Gastroesophageal sphincter (tissue), 4 donors: ENCODE measurements at regions not wholly inside any gene's neighbourhood (a gene's known extent, or its start where the extent isn't known, plus 50 kb on each side); places are given as distances from the start of the nearest gene placed in this dataset.

Experiments used
- ATAC-seq: fragments of 150-250 bp; one replicate; pipeline ENCODE4 v1.9.1; 2016; ENCODE audit warnings: mild to moderate bottlenecking, moderate library complexity
- H3K27ac ChIP-seq, 4 donors: fragments of 200-600 bp; sonication (generic) in 3 of 4; 1 replicate in 3 of 4; 2 replicates in 1 of 4; pipeline ENCODE4 v1.5.1; 2016 to 2019
- H3K27me3 ChIP-seq: fragments of 200-600 bp; sonication (generic); one replicate; pipeline ENCODE4 v1.5.1; 2019
- H3K36me3 ChIP-seq, 2 donors: fragments of 200-600 bp; sonication (generic); one replicate each; pipeline ENCODE4 v1.5.1; 2019; ENCODE audit warnings: control low read depth in 1 of 2
- H3K4me1 ChIP-seq, 3 donors: fragments of 200-600 bp; sonication (generic); 1 replicate in 2 of 3; 2 replicates in 1 of 3; pipeline ENCODE4 v1.5.1; 2016 to 2019; ENCODE audit warnings: control low read depth in 2 of 3
- H3K4me3 ChIP-seq, 2 donors: fragments of 200-600 bp; sonication (generic); one replicate each; pipeline ENCODE4 v1.5.1; 2019; ENCODE audit warnings: mild to moderate bottlenecking in 1 of 2, moderate library complexity in 1 of 2
- H3K9me3 ChIP-seq, 3 donors: fragments of 200-600 bp; sonication (generic); one replicate each; pipeline ENCODE4 v1.5.1; 2017 to 2019; ENCODE audit warnings: control low read depth in 2 of 3
- EP300 ChIP-seq: sonication (generic); formaldehyde crosslinking; IDR thresholded peaks from one replicate; pipeline ENCODE4 v1.6.1; 2017; ENCODE audit warnings: antibody characterized with exemption, mild to moderate bottlenecking
- POLR2A ChIP-seq, 2 donors: fragments of 450-650 bp; IDR thresholded peaks; one replicate each; pipeline ENCODE4 v1.6.1; 2017; ENCODE audit warnings: antibody characterized with exemption in 2 of 2, mild to moderate bottlenecking in 2 of 2, moderate library complexity in 1 of 2
- POLR2AphosphoS5 ChIP-seq: sonication (generic); formaldehyde crosslinking; IDR thresholded peaks from one replicate; pipeline ENCODE4 v1.6.1; 2017; ENCODE audit warnings: antibody characterized with exemption
- WGBS, 2 donors: methylation state at CpG; one replicate each; pipeline ENCODE4 v1.1.5; 2018; ENCODE audit warnings: low coverage in 1 of 2; 5-methylcytosine and 5-hydroxymethylcytosine counted together
- TF ChIP-seq, protein P1 (sequence below), 4 experiments: fragments of 200-600 bp in 2 of 4; fragments of 450-650 bp in 2 of 4; sonication (generic) in 1 of 4; IDR thresholded peaks; one replicate each; pipeline ENCODE4 v1.5.1; 2017 to 2019; ENCODE audit warnings: antibody characterized with exemption in 4 of 4, mild to moderate bottlenecking in 2 of 4, moderate library complexity in 2 of 4

DNA sequence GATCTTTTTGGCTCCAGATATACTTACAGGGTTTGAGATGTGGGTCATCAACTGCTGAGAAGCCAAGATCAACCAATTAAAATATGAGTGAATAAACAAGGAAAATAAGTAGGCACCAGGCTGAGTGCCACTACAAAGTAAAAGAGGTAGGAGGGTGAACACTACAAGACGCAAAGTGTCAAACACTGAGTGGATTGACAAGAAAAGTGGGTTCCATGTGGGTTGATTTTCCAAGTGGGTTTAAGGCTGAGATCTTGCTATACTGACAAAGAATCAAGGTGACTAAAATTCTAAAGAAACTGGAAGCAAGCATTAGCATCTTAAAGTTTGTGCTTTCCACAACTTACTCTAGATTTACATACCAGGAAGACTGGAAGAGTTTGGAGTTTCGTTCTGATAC lies 160.4 kb upstream of the SPACA1 start:
- no peaks in the 10 kb centered on the region for H3K36me3 ChIP-seq
- WGBS, 2 donors: 100% methylated on average over 2 of the region's 2 CpGs
- no peaks in the 10 kb centered on the region for H3K4me1 ChIP-seq
- no peak overlapping the region for H3K4me3 ChIP-seq
- no peak for ATAC-seq
- no peak overlapping the region for H3K27ac ChIP-seq
- H3K27me3 ChIP-seq: no peaks in the 10 kb centered on the region
- no peaks in the 10 kb centered on the region for H3K9me3 ChIP-seq
- TF ChIP-seq, protein P1, sequence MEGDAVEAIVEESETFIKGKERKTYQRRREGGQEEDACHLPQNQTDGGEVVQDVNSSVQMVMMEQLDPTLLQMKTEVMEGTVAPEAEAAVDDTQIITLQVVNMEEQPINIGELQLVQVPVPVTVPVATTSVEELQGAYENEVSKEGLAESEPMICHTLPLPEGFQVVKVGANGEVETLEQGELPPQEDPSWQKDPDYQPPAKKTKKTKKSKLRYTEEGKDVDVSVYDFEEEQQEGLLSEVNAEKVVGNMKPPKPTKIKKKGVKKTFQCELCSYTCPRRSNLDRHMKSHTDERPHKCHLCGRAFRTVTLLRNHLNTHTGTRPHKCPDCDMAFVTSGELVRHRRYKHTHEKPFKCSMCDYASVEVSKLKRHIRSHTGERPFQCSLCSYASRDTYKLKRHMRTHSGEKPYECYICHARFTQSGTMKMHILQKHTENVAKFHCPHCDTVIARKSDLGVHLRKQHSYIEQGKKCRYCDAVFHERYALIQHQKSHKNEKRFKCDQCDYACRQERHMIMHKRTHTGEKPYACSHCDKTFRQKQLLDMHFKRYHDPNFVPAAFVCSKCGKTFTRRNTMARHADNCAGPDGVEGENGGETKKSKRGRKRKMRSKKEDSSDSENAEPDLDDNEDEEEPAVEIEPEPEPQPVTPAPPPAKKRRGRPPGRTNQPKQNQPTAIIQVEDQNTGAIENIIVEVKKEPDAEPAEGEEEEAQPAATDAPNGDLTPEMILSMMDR (IDR thresholded peaks at IDR 0.05): no peak
- TF ChIP-seq POLR2AphosphoS5 (no peak), EP300 (no peak), POLR2A (IDR thresholded peaks at IDR 0.05) (no peak)

DNA sequence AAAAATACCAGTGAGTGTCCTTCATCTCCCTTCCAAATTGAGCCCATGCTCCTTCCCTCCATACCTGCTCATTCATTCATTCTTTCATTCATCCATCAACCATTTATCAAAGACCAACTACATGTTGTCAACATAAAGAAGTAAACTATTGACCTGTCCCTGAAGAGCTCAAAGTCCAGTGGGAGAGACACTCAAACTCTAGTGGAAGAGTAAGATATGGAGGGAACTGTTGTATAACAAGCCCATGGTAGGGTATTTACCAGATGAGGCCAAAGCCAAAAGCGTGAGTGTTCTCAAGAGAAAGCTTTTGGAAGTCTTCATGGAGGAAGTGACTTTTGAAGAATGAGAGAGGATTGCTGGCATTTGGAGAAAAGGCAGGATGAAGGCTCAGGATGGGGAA lies 163.4 kb upstream of the SPACA1 start:
- no peak for ATAC-seq
- no peaks in the 10 kb centered on the region for H3K9me3 ChIP-seq
- H3K4me3 ChIP-seq: no peak overlapping the region
- no peaks in the 10 kb centered on the region for H3K36me3 ChIP-seq
- H3K27me3 ChIP-seq: no peaks in the 10 kb centered on the region
- no peak overlapping the region for H3K27ac ChIP-seq
- TF ChIP-seq POLR2A (IDR thresholded peaks at IDR 0.05): no peak
- TF ChIP-seq, protein P1 (IDR thresholded peaks at IDR 0.05): no peak
- no peak for TF ChIP-seq EP300
- TF ChIP-seq POLR2AphosphoS5: no peak
- no peaks in the 10 kb centered on the region for H3K4me1 ChIP-seq
- WGBS, 2 donors: 75 to 86% methylated on average over 1 of the region's 1 CpG

DNA sequence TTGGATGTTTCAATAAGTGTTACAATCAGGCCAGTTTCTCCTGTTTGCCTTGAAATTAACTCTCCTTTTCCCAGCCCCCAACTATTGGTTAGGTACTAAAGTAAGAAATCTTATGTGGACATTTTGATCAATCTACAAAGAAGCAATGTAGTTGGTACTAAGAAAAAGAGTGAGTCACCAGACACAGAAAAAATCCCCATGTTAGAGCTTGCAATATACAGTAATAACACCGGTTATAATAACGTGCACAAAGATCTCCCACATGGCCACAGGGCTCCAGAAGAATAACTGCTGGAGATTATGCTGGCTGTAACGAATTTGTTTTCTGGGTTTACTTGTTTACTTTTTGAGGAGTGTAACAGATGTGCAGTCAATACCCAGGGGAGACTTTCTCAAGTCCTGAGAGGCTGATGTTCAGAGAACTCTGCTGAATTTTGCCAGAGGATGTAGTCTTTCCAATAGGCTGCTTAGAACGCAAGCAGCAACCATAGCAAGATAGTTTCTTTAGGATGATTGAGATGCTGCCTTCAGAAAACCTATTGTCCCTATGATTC lies 166.2 kb upstream of the SPACA1 start:
- Histone ChIP-seq H3K4me3 (no peak overlapping the region), H3K27ac (no peak overlapping the region), H3K36me3 (no peaks in the 10 kb centered on the region), H3K27me3 (no peaks in the 10 kb centered on the region), H3K4me1 (no peaks in the 10 kb centered on the region), H3K9me3 (no peaks in the 10 kb centered on the region)
- ATAC-seq: no peak
- 39 to 65% methylated on average over 3 of the region's 4 CpGs for WGBS, 2 donors
- TF ChIP-seq, protein P1 (IDR thresholded peaks at IDR 0.05): no peak
- TF ChIP-seq POLR2AphosphoS5: no peak
- no peak for TF ChIP-seq POLR2A (IDR thresholded peaks at IDR 0.05)
- TF ChIP-seq EP300: no peak

DNA sequence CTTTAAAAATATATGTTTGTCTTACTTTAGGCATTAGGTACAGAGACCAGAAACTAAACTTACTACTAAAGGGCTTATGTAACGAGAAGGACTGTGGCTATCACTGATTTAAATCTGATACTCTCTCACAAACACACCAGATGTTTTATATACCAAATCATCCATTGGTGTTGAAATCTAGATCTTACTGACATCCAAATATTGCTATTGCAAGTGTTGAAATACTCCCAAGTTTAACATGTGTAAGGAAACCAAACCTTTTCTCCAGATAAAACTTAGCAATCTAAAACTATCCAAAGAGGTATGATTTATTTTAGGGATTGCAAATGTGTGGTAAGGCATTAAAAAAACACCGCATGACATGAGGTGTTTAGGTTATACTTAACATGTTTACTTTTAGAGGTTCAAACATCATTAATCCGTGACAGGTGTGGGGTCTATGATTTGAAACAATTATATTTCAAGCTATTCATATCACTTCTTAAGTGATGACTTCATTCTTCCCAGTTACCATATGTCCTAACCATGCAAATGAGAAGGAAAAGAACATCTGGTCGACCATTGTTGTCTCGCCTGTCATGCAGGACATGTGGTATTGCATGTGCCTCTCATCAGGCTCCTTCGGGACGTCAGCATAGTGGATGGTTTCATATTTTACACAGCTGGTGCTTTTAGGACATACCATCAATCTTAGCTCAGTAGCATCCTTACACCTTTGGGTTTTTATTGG lies 168.3 kb upstream of the SPACA1 start:
- no peaks in the 10 kb centered on the region for H3K36me3 ChIP-seq
- no peaks in the 10 kb centered on the region for H3K9me3 ChIP-seq
- 31 to 35% methylated on average over 6 to 7 of the region's 7 CpGs for WGBS, 2 donors
- TF ChIP-seq POLR2A (IDR thresholded peaks at IDR 0.05) (no peak), EP300 (no peak)
- no peak overlapping the region for H3K27ac ChIP-seq
- H3K4me1 ChIP-seq: no peaks in the 10 kb centered on the region
- peak; percentile 55 for ATAC-seq
- H3K27me3 ChIP-seq: no peaks in the 10 kb centered on the region
- no peak overlapping the region for H3K4me3 ChIP-seq

DNA sequence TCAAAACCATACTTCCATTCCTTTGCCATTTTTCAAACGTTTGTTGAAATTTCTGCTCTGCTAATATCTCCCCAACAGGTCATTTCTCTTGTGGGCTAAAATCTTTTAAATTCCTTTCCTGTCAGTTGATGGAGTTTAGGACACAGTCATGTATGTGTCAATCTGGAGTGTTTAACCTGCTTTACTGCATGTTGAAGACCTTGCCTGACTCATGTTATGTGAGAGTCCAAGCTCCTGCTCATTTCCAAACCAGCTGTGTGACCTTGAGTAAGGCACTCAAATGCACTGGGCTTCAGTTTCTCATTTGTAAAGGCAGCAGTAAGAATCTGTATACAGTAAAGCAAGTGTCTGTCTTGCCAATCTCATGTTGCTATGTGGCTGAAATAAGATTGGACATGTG lies 171.9 kb upstream of the SPACA1 start:
- WGBS, 2 donors: 57% methylated on average over 1 of the region's 1 CpG; no CpG with 5 or more reads in 1 of the 2 donors
- H3K4me3 ChIP-seq: no peak overlapping the region
- H3K9me3 ChIP-seq: no peaks in the 10 kb centered on the region
- TF ChIP-seq EP300 (no peak), POLR2A (IDR thresholded peaks at IDR 0.05) (no peak)
- TF ChIP-seq, protein P1 (IDR thresholded peaks at IDR 0.05): no peak
- peaks cover 0 to 4% (median 0%) of the 10 kb centered on the region in 3 donors for H3K4me1 ChIP-seq
- no peaks in the 10 kb centered on the region for H3K36me3 ChIP-seq
- ATAC-seq: no peak
- no peak overlapping the region for H3K27ac ChIP-seq
- no peaks in the 10 kb centered on the region for H3K27me3 ChIP-seq
